GM18507 (cell line): ENCODE measurements at regions not wholly inside any gene's neighbourhood (a gene's known extent, or its start where the extent isn't known, plus 50 kb on each side); places are given as distances from the start of the nearest gene placed in this dataset.
"Not testable (repeated sequence)": the region's sequence is repeated elsewhere in the genome, so short reads cannot be mapped to it uniquely, and the experiment has no call there.

Experiments
- DNase-seq: peaks from one replicate; pipeline ENCODE4 v3.0.0; 2011; ENCODE audit warnings: low read depth; ENCODE audit not compliant: insufficient read length; ENCODE audit errors: extremely low spot score
- FAIRE-seq: peaks from 2 replicates; lab custom pipeline; 2011; peaks lifted over from hg19 to GRCh38; lab: Jason Lieb, UNC

DNA sequence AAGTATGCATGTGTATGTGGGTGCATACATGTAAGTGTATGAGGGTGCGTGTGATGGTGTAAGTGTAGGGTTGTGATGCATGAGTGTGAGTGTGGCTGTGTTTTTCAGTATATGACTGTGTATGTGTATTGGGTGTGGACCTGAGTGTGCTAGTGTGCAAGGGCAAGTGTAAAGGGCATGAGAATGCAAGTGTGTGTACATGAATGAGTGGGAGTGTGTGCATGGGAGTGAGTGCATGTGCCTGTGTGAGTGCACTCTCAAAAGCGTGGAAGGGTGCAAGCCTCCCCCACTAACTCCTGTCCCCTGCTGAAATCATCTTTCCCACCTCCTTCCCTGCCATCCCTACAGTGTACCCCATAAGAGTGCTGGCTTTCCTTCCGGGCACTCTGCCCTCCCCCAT is 225.1 kb upstream of the PRKX start:
- no peak for FAIRE-seq

DNA sequence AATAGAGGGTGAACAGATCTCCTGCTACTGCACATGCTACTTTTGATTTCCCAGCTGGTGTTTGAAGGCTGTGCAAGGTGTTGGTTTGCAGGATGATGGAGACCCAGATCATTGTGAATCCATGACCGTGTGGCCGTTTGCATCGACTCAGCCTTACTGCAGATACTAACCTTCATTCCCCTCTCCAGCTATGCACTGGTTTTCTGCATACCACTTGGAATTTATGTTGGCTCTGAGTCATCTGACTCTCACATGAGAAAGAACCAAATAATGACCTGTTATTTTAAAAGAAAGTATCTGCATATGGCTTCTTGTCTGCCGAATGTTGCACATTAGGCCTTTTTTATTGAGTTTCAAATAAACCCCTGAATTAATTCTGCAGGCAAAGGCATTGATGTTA is 221.7 kb upstream of the PRKX start:
- DNase-seq, FAIRE-seq: not testable (repeated sequence)

More for the DNA sequence above, 225.1 kb upstream of the PRKX start:
- DNase-seq = no peak

DNA sequence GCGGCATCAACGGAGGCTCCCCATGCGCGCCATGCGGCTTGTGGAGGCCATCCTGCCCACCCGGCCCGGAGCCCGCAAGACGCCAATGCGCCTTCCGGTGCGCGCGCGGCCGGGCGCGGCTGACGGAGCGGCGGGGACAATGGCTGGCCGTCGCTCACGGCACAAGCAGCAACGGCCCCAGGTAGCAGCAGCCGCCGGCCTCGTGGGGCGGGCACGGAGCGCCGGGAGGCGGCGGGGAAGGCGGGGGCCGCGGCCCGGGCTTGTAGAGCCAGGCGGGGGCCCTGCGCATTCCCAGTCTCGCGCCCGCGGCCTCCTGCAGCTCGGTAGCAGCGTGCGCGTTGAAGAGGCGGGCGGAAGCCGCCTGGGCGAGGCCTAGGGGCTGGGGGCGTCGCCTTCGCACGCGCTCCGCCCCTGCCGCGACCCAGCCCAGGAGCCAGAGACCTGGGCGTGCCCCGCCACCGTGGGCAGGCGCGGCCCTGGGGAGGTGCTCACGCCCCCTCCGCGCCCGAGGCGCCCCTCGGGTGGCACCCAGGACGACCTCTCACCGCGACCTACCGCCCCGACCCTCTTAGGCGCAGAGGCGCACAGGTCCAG is 207.1 kb upstream of the PRKX start:
- not testable (repeated sequence) for FAIRE-seq, DNase-seq

DNA sequence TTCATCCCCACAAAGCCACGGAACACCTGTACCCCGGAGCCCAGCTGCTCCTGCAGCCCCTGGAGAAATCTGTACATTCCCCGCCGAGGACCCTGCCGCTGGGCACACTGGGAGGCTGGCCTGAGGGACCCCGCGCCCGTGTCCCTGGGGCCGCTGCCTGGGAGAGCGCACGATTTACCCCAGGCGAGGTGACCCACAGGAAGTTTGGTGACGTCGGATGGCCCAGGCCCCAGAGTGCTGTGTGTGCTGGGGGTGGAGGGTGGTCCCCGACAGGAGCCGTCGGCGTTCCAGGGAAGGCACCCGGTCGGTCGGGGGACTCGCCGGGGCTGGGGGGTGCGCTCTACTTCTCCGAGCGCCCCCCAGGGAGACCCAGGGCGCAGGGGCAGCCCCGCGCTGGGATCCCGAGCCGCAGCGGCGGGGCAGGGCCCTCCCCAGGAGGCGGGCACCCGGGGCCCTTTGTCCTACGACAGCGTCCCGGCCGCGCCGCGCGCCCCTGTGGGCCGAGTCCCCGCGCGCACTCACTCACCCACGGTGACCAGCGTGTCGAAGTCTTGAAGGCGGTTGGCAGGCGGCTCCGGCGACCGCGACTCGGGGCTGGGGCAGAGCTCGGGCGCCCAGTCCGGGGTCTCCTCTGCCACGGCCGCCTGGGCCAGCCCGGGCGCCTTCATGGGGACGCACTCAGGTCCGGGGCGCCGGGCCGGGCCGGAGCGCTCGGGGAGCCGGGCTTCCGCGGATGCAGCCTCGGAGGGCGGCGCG is 206.4 kb upstream of the PRKX start:
- not testable (repeated sequence) for FAIRE-seq

DNA sequence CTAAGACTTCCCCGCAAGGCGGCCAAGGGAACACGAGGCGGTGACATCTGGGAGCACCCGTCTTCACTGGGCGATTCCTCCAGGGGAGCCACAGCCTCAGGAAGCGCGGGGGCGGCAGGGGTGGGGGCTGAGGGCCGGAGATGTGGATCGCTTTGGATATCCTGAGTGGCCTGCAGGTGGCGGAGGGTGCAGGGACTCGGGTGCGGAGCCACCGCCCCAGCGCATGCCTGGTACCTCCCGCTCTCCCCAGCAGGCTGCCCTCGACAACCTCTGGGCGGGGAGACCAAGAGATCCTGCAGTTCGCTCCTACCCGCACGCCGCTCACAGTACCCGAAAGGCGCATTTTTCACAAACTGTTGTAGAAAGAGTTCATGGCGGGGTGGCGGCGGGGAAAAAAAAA is 201.4 kb upstream of the PRKX start:
- not testable (repeated sequence) for FAIRE-seq, DNase-seq

More for the DNA sequence above, 206.4 kb upstream of the PRKX start:
- DNase-seq = not testable (repeated sequence)

DNA sequence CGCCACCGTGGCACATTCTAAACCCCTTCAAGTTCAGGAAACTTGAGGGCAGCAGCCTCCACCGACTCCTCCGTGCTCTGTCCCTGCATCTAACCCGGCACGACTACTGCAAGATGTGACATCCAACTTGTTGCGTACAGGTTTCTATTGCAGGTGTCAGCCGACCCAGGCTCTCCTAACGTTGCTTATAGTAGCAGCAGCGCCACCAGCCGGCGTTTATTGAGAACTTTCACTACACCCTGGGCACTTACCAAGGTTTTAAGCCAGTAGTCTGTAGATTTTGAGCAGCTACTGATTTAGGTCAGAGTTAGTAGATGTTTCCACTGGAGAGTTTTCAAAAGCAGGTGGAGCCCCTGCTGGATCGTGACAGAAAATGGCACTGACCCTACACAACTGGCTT is 200.6 kb upstream of the PRKX start:
- not testable (repeated sequence) for FAIRE-seq, DNase-seq

DNA sequence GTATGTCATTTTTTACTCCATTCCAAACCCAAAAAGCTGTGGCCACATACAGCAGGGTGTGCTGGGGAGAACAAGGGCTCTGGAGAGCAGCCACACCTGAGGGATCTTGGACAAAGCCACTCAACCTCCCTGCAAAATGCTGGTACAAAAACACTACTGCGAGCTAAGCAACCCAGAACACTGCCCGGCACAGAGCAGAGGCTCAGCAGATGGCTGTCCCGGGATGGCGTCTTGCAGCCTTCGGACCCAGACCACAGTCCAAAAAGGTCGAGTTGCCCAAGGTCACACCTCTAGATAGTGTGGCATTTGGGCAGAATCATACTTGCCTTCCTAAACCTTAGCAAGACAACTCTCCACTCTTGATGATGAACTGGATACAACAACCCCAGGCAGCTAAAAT is 197.6 kb upstream of the PRKX start:
- FAIRE-seq, DNase-seq: not testable (repeated sequence)

DNA sequence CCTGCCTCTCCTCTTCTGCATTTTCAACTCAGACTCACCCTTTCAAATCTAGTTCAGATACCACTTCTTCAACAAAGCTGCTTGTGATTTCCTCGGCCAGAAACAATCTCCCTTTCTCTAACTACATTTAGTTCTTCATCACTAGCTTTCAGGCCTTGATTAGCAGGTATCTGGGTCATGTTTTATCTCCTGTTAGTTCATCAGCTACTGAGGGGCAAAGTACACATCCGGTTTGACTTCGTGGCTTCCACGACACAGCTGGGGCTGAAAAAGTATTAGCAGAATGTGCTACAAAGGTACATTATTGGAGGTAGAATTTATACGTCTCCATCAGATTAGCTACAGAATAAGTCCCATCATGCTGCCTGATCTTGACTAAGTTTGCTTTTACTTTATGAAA is 197.2 kb upstream of the PRKX start:
- DNase-seq, FAIRE-seq: not testable (repeated sequence)

DNA sequence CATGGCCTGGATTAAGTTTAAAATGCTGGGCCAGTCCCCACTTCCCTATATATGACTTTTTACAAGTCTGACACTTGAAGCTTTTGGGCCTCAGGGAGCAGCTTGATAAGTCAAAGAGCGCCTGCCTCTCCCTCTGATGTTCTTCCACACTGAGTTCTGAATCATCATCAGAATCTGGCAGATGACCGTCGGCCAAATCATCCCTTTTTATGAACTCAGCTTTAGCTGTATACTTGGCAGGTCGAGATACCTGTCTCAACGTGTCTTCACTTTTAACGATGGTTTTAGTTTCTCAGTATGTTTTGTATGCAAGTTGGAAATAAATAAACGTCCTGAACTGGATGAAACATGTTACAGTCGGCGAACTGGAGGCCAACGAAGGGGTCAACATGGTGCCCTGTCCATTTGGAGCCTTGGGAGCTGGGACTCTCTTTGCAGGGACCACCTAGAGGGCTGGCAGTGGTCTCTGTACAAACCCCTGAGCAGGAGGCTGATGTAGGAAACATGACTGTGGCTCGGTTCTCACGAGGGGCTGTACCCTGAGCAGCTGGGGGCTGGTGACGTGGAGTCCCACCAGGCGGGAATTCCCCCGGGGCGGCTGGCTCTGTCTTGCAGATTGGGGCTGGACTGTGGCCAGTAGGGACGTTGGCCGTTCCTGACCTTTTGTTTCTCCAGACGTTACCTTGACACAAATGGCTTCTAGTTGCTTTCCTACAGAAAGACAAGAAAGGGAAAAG is 192.2 kb upstream of the PRKX start:
- not testable (repeated sequence) for DNase-seq, FAIRE-seq

DNA sequence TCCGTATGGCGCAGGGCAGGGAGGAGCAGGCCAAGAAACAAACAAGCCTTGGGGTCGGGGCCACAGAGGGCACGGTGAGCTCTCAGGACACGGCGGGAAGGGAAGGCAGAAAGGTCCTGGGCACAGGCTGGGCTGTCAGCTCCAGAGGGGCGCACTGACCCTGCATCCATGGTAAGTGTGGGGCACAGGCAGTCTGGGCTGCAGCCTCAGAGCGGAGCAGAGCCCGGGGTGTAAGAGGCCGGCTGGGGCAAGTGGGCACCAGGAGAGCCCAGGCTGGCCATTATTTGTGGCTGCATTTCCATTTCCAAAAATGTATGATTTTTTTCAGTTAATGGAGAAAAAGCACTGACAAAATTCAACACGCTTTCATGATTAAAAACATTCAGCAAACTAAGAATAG is 188.8 kb upstream of the PRKX start:
- not testable (repeated sequence) for DNase-seq, FAIRE-seq

DNA sequence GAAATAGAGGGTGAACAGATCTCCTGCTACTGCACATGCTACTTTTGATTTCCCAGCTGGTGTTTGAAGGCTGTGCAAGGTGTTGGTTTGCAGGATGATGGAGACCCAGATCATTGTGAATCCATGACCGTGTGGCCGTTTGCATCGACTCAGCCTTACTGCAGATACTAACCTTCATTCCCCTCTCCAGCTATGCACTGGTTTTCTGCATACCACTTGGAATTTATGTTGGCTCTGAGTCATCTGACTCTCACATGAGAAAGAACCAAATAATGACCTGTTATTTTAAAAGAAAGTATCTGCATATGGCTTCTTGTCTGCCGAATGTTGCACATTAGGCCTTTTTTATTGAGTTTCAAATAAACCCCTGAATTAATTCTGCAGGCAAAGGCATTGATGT is 183.3 kb upstream of the PRKX start:
- DNase-seq, FAIRE-seq: not testable (repeated sequence)

DNA sequence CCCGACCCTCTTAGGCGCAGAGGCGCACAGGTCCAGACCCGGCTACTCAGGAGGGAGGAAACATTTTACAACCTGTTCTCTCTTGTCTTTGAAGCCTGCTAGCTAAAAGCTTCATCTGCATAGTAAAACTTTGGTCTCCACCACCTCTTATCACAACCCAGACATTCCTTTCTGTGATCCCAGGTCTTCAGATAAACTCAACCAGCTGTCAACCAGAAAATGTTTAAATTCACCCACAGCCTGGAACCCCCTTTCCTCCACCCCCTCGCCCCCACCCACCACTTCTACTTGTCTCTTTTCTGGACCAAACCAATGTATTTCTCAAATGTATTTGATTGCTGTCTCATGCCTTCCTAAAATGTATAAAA is 169.1 kb upstream of the PRKX start:
- not testable (repeated sequence) for FAIRE-seq, DNase-seq

DNA sequence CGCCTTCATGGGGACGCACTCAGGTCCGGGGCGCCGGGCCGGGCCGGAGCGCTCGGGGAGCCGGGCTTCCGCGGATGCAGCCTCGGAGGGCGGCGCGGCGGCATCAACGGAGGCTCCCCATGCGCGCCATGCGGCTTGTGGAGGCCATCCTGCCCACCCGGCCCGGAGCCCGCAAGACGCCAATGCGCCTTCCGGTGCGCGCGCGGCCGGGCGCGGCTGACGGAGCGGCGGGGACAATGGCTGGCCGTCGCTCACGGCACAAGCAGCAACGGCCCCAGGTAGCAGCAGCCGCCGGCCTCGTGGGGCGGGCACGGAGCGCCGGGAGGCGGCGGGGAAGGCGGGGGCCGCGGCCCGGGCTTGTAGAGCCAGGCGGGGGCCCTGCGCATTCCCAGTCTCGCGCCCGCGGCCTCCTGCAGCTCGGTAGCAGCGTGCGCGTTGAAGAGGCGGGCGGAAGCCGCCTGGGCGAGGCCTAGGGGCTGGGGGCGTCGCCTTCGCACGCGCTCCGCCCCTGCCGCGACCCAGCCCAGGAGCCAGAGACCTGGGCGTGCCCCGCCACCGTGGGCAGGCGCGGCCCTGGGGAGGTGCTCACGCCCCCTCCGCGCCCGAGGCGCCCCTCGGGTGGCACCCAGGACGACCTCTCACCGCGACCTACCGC is 168.6 kb upstream of the PRKX start:
- DNase-seq, FAIRE-seq: not testable (repeated sequence)

DNA sequence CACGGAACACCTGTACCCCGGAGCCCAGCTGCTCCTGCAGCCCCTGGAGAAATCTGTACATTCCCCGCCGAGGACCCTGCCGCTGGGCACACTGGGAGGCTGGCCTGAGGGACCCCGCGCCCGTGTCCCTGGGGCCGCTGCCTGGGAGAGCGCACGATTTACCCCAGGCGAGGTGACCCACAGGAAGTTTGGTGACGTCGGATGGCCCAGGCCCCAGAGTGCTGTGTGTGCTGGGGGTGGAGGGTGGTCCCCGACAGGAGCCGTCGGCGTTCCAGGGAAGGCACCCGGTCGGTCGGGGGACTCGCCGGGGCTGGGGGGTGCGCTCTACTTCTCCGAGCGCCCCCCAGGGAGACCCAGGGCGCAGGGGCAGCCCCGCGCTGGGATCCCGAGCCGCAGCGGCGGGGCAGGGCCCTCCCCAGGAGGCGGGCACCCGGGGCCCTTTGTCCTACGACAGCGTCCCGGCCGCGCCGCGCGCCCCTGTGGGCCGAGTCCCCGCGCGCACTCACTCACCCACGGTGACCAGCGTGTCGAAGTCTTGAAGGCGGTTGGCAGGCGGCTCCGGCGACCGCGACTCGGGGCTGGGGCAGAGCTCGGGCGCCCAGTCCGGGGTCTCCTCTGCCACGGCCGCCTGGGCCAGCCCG is 167.9 kb upstream of the PRKX start:
- DNase-seq, FAIRE-seq: not testable (repeated sequence)

DNA sequence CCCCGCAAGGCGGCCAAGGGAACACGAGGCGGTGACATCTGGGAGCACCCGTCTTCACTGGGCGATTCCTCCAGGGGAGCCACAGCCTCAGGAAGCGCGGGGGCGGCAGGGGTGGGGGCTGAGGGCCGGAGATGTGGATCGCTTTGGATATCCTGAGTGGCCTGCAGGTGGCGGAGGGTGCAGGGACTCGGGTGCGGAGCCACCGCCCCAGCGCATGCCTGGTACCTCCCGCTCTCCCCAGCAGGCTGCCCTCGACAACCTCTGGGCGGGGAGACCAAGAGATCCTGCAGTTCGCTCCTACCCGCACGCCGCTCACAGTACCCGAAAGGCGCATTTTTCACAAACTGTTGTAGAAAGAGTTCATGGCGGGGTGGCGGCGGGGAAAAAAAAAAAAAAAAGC is 162.9 kb upstream of the PRKX start:
- not testable (repeated sequence) for DNase-seq, FAIRE-seq

DNA sequence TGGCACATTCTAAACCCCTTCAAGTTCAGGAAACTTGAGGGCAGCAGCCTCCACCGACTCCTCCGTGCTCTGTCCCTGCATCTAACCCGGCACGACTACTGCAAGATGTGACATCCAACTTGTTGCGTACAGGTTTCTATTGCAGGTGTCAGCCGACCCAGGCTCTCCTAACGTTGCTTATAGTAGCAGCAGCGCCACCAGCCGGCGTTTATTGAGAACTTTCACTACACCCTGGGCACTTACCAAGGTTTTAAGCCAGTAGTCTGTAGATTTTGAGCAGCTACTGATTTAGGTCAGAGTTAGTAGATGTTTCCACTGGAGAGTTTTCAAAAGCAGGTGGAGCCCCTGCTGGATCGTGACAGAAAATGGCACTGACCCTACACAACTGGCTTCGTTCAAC is 162.2 kb upstream of the PRKX start:
- DNase-seq, FAIRE-seq: not testable (repeated sequence)

DNA sequence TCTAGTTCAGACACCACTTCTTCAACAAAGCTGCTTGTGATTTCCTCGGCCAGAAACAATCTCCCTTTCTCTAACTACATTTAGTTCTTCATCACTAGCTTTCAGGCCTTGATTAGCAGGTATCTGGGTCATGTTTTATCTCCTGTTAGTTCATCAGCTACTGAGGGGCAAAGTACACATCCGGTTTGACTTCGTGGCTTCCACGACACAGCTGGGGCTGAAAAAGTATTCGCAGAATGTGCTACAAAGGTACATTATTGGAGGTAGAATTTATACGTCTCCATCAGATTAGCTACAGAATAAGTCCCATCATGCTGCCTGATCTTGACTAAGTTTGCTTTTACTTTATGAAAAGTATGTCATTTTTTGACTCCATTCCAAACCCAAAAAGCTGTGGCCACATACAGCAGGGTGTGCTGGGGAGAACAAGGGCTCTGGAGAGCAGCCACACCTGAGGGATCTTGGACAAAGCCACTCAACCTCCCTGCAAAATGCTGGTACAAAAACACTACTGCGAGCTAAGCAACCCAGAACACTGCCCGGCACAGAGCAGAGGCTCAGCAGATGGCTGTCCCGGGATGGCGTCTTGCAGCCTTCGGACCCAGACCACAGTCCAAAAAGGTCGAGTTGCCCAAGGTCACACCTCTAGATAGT is 158.9 kb upstream of the PRKX start:
- FAIRE-seq = not testable (repeated sequence)

DNA sequence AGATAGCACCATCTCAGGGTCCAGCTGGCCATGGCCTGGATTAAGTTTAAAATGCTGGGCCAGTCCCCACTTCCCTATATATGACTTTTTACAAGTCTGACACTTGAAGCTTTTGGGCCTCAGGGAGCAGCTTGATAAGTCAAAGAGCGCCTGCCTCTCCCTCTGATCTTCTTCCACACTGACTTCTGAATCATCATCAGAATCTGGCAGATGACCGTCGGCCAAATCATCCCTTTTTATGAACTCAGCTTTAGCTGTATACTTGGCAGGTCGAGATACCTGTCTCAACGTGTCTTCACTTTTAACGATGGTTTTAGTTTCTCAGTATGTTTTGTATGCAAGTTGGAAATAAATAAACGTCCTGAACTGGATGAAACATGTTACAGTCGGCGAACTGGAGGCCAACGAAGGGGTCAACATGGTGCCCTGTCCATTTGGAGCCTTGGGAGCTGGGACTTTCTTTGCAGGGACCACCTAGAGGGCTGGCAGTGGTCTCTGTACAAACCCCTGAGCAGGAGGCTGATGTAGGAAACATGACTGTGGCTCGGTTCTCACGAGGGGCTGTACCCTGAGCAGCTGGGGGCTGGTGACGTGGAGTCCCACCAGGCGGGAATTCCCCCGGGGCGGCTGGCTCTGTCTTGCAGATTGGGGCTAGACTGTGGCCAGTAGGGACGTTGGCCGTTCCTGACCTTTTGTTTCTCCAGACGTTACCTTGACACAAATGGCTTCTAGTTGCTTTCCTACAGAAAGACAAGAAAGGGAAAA is 153.8 kb upstream of the PRKX start:
- not testable (repeated sequence) for DNase-seq, FAIRE-seq

More for the DNA sequence above, 158.9 kb upstream of the PRKX start:
- not testable (repeated sequence) for DNase-seq
